ENCODE measurements at regions not wholly inside any gene's neighbourhood (a gene's known extent, or its start where the extent isn't known, plus 50 kb on each side); places are given as distances from the start of the nearest gene placed in this dataset.

DNA sequence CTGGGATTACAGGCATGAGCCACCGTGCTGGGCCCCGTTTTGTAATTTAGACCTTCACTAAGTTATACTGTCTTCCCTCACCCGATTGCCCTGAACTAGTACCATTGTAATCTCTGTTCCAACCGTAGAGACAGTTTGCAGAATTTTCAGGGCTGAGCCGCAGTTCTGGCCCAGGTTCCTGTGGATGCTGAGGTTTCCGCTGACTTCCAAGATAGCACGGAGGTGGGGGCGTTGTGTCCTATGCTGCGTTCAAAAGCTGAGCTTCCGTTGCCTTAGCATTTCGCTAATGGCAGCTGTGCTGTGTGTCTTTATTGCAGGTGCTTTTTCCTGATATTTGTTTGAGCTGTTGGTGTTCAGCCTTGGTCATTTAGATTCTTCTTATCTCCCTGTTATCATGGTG lies 137.0 kb downstream of the SOX4 start:
- TF ChIP-seq, protein P1, sequence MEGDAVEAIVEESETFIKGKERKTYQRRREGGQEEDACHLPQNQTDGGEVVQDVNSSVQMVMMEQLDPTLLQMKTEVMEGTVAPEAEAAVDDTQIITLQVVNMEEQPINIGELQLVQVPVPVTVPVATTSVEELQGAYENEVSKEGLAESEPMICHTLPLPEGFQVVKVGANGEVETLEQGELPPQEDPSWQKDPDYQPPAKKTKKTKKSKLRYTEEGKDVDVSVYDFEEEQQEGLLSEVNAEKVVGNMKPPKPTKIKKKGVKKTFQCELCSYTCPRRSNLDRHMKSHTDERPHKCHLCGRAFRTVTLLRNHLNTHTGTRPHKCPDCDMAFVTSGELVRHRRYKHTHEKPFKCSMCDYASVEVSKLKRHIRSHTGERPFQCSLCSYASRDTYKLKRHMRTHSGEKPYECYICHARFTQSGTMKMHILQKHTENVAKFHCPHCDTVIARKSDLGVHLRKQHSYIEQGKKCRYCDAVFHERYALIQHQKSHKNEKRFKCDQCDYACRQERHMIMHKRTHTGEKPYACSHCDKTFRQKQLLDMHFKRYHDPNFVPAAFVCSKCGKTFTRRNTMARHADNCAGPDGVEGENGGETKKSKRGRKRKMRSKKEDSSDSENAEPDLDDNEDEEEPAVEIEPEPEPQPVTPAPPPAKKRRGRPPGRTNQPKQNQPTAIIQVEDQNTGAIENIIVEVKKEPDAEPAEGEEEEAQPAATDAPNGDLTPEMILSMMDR (IDR thresholded peaks at IDR 0.05; ENCODE audit: insufficient read depth, low read length), result no peak
- TF ChIP-seq, protein P2, sequence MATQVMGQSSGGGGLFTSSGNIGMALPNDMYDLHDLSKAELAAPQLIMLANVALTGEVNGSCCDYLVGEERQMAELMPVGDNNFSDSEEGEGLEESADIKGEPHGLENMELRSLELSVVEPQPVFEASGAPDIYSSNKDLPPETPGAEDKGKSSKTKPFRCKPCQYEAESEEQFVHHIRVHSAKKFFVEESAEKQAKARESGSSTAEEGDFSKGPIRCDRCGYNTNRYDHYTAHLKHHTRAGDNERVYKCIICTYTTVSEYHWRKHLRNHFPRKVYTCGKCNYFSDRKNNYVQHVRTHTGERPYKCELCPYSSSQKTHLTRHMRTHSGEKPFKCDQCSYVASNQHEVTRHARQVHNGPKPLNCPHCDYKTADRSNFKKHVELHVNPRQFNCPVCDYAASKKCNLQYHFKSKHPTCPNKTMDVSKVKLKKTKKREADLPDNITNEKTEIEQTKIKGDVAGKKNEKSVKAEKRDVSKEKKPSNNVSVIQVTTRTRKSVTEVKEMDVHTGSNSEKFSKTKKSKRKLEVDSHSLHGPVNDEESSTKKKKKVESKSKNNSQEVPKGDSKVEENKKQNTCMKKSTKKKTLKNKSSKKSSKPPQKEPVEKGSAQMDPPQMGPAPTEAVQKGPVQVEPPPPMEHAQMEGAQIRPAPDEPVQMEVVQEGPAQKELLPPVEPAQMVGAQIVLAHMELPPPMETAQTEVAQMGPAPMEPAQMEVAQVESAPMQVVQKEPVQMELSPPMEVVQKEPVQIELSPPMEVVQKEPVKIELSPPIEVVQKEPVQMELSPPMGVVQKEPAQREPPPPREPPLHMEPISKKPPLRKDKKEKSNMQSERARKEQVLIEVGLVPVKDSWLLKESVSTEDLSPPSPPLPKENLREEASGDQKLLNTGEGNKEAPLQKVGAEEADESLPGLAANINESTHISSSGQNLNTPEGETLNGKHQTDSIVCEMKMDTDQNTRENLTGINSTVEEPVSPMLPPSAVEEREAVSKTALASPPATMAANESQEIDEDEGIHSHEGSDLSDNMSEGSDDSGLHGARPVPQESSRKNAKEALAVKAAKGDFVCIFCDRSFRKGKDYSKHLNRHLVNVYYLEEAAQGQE (IDR thresholded peaks at IDR 0.05; ENCODE audit: insufficient replicate concordance, low read depth), result no peak
- TF ChIP-seq GABPA (IDR thresholded peaks at IDR 0.05; ENCODE audit: low read depth), result no peak
- no peak for TF ChIP-seq SPI1 (IDR thresholded peaks at IDR 0.05; ENCODE audit: borderline replicate concordance, low read depth)
- no peak for TF ChIP-seq POLR2AphosphoS5 (IDR thresholded peaks at IDR 0.05; ENCODE audit: low read depth)
